ENCODE measurements at regions not wholly inside any gene's neighbourhood (a gene's known extent, or its start where the extent isn't known, plus 50 kb on each side); places are given as distances from the start of the nearest gene placed in this dataset.

DNA sequence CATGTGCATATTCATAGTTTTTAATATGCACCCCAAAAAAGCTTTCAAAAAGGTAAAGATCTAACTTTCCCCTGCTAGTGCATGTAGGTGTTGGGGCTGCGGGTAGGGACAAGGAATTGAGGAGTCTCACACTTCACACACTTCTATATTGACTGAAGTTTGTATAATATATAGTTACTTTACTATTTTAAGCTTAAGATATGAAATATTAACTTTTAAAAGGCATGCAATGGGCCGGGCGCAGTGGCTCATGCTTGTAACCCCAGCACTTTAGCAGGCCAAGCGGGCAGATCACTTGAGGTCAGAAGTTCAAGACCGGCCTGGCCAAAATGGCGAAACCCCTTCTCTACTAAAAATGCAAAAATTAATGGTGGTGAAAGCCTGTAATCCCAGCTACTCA lies 109.1 kb upstream of the SH3BP4 start:
- TF ChIP-seq, protein P1, sequence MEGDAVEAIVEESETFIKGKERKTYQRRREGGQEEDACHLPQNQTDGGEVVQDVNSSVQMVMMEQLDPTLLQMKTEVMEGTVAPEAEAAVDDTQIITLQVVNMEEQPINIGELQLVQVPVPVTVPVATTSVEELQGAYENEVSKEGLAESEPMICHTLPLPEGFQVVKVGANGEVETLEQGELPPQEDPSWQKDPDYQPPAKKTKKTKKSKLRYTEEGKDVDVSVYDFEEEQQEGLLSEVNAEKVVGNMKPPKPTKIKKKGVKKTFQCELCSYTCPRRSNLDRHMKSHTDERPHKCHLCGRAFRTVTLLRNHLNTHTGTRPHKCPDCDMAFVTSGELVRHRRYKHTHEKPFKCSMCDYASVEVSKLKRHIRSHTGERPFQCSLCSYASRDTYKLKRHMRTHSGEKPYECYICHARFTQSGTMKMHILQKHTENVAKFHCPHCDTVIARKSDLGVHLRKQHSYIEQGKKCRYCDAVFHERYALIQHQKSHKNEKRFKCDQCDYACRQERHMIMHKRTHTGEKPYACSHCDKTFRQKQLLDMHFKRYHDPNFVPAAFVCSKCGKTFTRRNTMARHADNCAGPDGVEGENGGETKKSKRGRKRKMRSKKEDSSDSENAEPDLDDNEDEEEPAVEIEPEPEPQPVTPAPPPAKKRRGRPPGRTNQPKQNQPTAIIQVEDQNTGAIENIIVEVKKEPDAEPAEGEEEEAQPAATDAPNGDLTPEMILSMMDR (IDR thresholded peaks at IDR 0.05; ENCODE audit: low read depth, low read length): no peak
- no peak for DNase-seq (ENCODE audit: extremely low read depth, low read depth)

DNA sequence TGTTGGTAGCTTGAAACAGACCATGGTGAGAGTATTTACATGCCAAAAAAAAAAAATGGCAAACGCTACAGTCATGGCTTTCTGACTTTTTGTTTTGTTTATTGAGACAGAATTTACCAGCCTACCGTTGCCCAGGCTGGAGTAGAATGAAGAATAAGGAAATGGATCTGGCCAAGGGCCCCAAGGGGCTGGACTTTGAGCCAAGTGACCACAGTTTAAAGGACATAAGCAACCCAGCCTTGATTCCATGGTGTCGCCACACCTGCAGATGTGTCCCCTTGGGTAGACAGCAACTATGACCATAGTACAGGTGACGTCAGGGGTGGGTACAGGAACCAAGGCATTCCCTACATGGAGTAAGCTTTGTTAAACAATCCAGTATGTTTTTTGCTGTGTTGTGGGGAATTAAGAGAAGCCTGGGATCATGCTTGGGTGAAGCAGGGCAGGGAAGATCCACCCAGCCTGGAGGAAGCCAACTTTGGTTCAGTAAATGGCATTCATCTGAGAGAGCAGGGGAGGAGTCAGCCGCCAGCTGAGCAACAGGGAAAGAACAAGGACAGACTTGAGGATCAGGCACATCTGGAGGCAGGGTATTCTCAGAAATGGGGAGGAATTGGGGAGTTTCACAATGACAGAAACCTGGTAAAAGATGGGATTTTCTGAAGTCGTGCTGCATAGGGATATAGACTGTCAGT lies 110.3 kb upstream of the SH3BP4 start:
- no peak for DNase-seq (ENCODE audit: extremely low read depth, low read depth)
- TF ChIP-seq, protein P1 (IDR thresholded peaks at IDR 0.05; ENCODE audit: low read depth, low read length): no peak

DNA sequence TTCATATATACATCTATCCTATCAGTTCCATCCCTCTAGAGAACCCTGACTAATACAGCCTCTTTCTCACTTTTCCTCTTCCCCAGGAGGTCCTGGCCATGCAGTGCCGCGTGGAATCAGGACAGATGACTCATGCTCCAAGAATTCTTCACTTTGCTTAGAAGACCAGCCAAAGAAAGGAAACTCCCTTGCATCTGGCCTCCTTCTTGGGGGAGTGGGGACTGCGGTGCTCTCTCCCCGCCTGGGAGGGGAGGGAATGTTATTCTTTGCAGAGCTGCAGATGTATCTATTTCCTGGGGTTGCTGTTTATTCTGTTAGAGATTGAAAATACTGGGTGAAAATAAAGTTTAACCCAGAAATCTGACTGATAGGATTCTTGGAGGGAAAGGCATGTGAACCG lies 111.5 kb upstream of the SH3BP4 start:
- TF ChIP-seq, protein P1 (IDR thresholded peaks at IDR 0.05; ENCODE audit: low read depth, low read length): no peak
- peak; percentile 67 for DNase-seq (ENCODE audit: extremely low read depth, low read depth)

DNA sequence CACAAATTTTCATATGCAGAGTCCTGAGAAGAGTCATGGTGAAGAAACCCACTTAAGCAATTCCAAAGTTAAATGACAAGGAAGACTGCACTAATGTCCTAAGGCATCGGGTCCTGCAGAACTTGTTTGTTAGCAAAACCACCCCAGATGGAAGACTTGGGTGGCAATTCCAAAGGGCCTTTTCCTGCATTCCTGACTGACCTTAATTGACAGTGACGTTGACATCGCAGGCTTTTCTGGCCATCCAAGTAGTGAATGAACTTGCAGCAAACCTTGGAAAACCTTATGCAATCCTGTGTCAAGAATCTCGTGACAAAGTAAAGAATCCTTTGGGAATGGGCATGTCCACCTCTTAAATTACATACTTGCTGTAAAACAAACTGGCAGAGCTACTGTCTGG lies 112.5 kb upstream of the SH3BP4 start:
- DNase-seq (ENCODE audit: extremely low read depth, low read depth): no peak
- TF ChIP-seq, protein P1 (IDR thresholded peaks at IDR 0.05; ENCODE audit: low read depth, low read length): no peak

DNA sequence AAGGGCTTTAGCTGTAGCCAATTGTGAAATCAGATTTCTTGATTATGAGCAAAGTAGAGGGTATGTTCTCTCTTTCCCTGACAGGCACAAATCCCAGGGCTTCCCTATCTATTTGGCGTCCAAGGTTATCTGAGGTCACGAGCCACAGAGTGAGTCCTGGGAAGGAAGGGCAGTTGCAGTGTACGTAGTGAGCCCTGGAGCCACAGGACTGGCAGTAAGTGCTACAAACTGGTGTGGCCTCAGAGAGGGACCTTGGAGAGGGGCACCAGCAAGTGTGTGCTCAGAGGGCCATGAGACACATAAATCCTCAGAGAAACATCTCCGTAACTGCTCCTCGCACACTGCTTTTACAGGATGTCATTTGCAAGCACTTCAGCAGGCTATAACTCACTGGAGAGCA lies 115.5 kb upstream of the SH3BP4 start:
- TF ChIP-seq, protein P1 (IDR thresholded peaks at IDR 0.05; ENCODE audit: low read depth, low read length): no peak
- no peak for DNase-seq (ENCODE audit: extremely low read depth, low read depth)

DNA sequence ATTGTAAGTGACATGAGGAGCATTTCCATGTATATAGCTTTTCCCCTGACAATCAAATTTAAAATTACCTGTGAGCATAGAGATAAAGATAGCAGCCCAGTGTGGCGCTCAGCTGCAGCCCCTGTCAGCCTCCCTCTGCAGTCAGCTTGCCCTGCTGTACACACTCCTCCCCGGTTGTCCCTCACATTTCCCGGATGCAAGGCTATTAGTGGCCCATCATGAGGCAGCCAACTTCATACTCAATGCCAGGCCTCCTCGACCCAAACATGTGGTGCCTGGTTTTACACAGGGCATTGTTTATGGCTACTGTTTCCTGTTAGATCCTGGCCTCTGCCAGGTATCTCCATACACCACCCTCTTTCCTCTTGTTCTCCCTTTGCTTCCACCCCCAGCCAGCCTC lies 116.1 kb upstream of the SH3BP4 start:
- no peak for DNase-seq (ENCODE audit: extremely low read depth, low read depth)
- TF ChIP-seq, protein P1 (IDR thresholded peaks at IDR 0.05; ENCODE audit: low read depth, low read length): no peak

DNA sequence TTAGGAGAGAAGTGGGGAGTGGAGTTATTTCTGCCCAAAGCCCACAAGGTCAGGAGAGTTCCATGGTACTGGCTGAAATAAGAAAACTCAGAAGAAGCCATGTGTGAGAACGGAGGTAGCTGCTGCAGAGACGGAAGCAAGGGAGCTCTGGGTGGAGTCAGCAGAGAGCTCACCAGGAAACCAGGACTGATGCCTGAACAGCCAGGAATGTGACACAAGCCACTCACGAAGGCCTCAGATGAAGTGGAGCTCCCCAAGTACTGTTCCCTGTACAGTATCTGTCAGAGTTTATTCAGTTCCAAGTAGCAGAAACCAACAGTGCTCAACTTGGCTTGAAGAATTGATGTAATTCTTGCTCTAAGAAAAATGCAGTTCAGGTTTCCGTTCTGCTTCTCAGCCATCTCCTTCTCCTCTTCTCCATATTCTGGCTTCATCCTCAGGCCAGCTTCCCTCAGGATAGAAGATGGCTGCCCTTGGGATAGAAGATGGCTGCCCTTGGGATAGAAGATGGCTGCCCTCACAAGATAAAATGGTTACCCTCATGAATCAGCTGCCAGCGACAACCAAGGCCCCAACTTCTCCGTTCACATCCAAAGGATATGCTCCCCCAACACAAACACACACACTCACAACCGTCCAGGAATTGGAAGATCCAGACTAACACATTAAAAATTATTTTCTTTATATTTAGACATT lies 117.4 kb upstream of the SH3BP4 start:
- DNase-seq (ENCODE audit: extremely low read depth, low read depth): no peak
- TF ChIP-seq, protein P1 (IDR thresholded peaks at IDR 0.05; ENCODE audit: low read depth, low read length): no peak
